ENCODE measurements at regions not wholly inside any gene's neighbourhood (a gene's known extent, or its start where the extent isn't known, plus 50 kb on each side); places are given as distances from the start of the nearest gene placed in this dataset.

DNA sequence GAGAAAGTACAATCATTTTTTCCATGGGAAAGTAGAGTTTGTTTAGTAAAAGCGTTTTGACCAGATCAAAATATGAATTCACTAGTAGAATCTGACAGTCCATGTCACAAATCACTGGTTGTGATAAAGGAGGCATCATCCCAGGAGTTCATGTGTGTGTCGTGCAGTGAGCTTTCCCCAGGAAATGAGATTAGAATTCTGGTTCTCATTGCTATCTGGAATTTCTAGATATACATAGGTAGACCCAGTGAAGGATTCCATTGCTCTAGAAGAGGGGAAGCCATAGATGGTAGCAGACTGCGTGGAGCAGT, 206.6 kb downstream of the NCK2 start:
- no peak overlapping the region for H3K4me3 ChIP-seq (ENCODE audit: severe bottlenecking)
- H3K27me3 ChIP-seq (ENCODE audit: insufficient read depth, poor library complexity, severe bottlenecking): no peaks in the 10 kb centered on the region
- DNase-seq (ENCODE audit: low spot score) (no peak), ATAC-seq (ENCODE audit: low read depth) (no peak)
- no peaks in the 10 kb centered on the region for H3K4me1 ChIP-seq (ENCODE audit: insufficient read depth, poor library complexity, severe bottlenecking)
- H3K36me3 ChIP-seq (ENCODE audit: low read depth): no peaks in the 10 kb centered on the region
- no peaks in the 10 kb centered on the region for H3K9me3 ChIP-seq (ENCODE audit: severe bottlenecking)
- TF ChIP-seq, protein P1, sequence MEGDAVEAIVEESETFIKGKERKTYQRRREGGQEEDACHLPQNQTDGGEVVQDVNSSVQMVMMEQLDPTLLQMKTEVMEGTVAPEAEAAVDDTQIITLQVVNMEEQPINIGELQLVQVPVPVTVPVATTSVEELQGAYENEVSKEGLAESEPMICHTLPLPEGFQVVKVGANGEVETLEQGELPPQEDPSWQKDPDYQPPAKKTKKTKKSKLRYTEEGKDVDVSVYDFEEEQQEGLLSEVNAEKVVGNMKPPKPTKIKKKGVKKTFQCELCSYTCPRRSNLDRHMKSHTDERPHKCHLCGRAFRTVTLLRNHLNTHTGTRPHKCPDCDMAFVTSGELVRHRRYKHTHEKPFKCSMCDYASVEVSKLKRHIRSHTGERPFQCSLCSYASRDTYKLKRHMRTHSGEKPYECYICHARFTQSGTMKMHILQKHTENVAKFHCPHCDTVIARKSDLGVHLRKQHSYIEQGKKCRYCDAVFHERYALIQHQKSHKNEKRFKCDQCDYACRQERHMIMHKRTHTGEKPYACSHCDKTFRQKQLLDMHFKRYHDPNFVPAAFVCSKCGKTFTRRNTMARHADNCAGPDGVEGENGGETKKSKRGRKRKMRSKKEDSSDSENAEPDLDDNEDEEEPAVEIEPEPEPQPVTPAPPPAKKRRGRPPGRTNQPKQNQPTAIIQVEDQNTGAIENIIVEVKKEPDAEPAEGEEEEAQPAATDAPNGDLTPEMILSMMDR (IDR thresholded peaks at IDR 0.05; ENCODE audit: poor library complexity, severe bottlenecking): no peak
- H3K27ac ChIP-seq (ENCODE audit: poor library complexity, severe bottlenecking): no peak overlapping the region

DNA sequence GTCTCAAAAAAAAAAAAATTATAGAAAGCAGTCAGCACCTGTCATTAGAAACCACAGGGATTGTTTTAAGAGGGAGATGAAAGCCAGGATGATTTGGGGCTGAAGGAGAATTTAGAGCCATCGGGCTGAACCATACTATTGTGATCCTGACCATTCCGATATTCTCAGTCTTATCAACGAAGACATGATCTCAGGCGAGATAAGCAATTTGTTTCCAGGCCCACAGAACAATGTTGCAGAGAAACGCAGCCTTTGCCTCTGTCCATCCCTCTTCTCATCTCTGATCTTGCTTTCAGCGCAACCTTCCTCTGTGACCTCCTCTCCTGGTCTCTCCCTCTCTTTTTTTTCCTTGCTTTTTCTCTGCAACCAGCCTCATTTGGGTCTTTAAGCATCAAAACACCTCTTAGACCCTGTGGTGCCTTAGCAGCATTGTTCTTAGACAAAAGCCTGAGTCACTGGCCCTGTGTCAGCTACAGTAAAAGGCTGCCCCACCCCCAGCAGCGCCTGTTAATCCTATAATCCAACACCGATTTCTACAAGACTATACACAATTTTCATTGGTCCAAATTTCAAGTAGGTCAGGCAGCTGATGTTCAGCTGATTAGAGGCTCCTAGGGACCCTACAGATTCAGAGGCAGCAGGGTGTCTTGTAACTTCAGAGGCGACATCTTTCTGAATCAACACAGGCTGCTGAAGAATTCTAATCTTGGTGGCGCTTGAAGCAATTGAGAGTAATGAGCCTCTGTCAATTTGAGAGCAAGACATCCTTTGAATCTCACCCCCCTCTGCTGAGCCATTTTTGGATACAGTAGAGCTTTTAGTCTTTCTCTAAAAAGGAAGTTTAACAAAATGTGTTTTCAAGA, 206.0 kb downstream of the NCK2 start:
- H3K9me3 ChIP-seq (ENCODE audit: severe bottlenecking): no peaks in the 10 kb centered on the region
- H3K27me3 ChIP-seq (ENCODE audit: insufficient read depth, poor library complexity, severe bottlenecking): no peaks in the 10 kb centered on the region
- no peak for ATAC-seq (ENCODE audit: low read depth)
- no peaks in the 10 kb centered on the region for H3K36me3 ChIP-seq (ENCODE audit: low read depth)
- H3K27ac ChIP-seq (ENCODE audit: poor library complexity, severe bottlenecking): no peak overlapping the region
- DNase-seq (ENCODE audit: low spot score): no peak
- TF ChIP-seq, protein P1 (IDR thresholded peaks at IDR 0.05; ENCODE audit: poor library complexity, severe bottlenecking): no peak
- no peak overlapping the region for H3K4me3 ChIP-seq (ENCODE audit: severe bottlenecking)
- H3K4me1 ChIP-seq (ENCODE audit: insufficient read depth, poor library complexity, severe bottlenecking): no peaks in the 10 kb centered on the region

DNA sequence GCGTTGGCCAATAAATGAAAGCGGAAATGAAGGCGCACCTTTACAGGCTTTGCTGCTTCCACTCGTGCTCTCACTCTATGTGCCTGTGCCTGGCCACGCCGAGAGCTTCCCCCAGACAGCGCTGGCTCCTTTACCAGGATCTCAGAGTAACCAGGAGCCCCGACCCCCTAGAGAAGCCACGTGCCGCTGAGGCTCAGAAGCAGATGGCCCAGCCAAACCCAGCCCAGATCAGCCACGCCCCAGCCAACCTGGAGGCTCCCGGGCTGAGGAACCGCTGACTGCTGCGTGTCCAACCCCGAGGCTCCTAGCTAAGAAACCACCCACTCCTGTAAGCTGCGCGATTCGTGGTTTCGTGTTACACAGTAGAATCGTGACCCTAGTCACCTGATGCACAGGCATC, 199.3 kb downstream of the NCK2 start:
- TF ChIP-seq, protein P1 (IDR thresholded peaks at IDR 0.05; ENCODE audit: poor library complexity, severe bottlenecking): no peak
- no peak for DNase-seq (ENCODE audit: low spot score)
- Histone ChIP-seq H3K27me3 (ENCODE audit: insufficient read depth, poor library complexity, severe bottlenecking) (no peaks in the 10 kb centered on the region), H3K36me3 (ENCODE audit: low read depth) (no peaks in the 10 kb centered on the region), H3K9me3 (ENCODE audit: severe bottlenecking) (peaks cover 4% of the 10 kb centered on the region), H3K27ac (ENCODE audit: poor library complexity, severe bottlenecking) (no peak overlapping the region), H3K4me3 (ENCODE audit: severe bottlenecking) (no peak overlapping the region), H3K4me1 (ENCODE audit: insufficient read depth, poor library complexity, severe bottlenecking) (no peaks in the 10 kb centered on the region)
- no peak for ATAC-seq (ENCODE audit: low read depth)

All from RWPE2 (cell line).